NCI-H1436 (cell line): ENCODE measurements at regions not wholly inside any gene's neighbourhood (a gene's known extent, or its start where the extent isn't known, plus 50 kb on each side); places are given as distances from the start of the nearest gene placed in this dataset.
"Not testable (repeated sequence)": the region's sequence is repeated elsewhere in the genome, so short reads cannot be mapped to it uniquely, and the experiment has no call there.

Experiments used
- DNase-seq: peaks from one replicate; lab custom pipeline; 2025; lab: John Stamatoyannopoulos, UW

DNA sequence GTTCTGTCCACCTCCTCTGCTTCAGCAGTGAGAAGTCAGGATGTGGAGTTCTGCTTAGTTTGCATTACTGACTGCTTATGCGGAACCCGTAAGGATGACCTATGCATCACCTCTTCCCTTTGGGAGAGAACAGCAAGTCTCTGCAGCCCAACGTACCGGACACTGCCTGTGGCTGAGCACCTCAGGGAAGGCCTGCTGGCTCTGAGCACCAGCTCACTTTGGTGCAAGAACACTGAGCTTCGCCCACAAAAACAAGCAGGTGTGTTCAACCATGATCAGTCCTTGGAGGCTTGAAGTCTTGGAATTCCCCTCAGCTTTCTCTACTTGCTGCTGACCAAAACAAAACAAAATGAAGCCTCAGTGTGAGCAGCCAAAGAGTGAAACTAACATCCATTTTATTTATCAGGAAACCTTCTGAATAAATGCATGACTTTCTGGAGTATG is 52.7 kb upstream of the NCK2 start:
- DNase-seq: no peak

DNA sequence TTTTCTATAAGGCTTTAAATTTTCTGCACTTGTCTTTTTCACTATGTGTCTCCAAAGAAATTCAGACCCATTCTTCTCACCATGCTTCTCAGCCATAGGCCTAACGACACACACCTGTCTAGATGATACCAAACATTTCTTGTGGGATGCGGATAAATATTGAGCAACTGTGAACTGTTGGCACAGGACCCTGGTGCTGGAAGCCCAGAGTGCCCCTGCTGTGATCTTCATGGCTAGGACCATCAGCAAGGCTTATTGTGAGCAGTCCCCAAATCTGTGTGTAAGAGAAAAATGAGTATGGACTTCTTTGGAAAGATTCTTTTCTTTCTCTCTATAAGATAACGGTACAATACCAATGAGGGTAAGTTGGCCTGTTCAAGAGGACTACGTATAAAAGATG is 54.1 kb upstream of the NCK2 start:
- DNase-seq: no peak

DNA sequence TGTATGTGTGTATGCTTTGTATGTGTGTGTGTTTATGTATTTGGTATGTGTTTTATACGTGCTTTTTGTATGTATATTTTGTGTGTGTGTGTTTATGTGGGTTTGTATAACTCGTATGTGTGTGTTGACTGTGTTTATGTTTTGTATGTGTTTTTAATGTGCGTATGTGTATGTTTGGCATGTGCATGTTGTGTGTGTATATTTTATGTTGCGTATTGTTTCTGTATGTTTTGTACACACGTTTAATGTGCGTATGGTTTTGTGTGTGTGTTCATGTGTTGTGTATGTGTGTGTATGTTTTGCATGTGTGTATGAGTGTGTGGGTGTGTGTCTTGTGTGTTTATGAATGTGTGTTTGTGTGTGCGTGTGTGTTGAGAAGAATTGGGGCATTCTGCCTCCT is 55.2 kb upstream of the NCK2 start:
- no peak for DNase-seq

DNA sequence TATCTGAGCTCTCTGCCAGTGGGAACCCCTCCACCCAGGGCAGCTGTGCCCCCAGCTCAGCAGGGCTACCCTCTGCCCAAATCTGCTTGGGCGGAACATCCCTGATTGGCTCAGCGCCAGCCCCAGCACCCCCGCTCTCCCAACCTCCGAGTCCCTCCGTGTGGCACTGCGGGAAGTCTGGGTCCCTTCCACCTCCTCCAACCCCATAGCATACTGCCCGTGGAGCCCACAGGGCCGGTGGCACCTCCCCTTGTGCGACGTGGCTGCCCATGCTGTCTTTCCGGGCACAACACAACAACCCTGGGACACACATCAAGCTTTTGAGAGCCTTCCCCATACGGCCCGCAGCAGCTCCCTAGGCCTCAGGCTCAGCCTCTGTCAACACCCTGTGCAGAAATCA is 55.8 kb upstream of the NCK2 start:
- no peak for DNase-seq

DNA sequence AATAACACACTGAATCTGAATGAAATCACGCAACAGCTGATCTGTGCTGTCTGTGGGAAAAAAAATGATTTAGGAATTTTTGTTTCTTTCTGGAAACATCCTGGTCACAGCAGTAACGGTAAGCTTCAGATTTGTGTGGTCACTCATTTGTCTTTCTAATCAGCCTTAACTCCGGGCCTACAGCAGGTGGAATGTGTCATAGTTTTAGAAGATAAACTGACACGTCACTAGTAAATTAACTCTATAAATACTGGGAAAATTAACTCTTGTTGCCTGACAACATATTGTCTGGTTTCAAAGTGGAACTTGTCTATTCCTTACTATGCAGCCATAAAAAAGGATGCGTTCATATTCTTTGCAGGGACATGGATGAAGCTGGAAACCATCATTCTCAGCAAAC is 58.1 kb upstream of the NCK2 start:
- no peak for DNase-seq

DNA sequence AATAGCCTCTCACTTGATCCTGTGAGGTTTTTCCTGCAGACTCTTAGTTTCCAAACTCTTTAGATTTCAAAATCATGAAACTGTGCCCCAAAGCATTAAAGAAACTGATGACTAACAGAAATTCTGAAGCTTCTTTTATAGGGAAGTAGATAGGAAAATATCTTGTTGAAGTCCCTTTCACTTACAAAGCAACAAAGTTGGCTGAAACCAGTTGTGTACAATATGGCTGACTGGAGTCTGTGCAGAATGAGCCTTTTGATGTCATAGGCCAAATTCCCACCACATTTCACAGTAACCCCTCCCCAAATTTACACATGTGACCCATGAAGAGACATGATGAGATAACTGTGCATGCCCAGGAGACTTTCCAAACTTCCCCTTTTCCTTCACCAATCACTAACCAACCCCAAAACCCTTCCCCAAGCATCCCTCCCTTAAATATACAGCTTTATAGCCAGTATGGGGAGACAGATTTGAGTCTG is 61.7 kb upstream of the NCK2 start:
- no peak for DNase-seq

DNA sequence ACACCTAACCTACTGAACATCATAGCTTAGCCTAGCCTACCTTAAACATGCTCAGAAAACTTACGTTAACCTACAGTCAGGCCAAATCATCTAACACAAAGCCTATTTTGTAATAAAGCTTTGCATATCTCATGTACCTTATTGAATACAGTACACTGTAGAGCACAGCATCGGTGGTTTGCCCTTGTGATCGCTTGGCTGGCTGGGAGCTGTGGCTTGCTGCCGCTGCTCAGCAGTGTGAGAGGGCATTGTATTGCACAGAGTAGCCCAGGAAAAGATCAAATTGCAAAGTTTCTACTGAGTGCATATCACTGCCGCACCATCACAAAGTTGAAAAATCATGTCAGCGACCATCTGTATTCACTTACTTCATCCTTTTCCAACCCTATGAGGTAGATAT is 62.3 kb upstream of the NCK2 start:
- DNase-seq: no peak

DNA sequence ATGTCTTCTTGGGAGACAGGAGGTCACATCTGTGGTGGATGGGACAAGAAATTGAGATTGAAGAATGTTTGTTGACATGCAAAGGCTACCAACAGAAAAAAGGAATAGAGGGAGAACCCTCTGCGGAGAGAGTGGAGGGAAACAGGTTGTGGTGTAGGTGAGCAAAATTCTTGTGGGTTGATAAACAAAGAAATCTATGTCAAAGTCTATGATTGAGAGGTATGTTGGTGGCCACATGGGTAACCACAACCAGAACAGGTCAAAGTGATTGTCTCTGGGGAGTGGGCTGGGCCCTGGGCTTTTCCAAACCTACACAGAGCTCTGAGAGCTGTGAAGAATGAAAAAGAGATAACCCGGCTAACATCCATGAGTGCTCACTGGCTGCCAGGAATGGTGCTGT is 62.8 kb upstream of the NCK2 start:
- DNase-seq: no peak

DNA sequence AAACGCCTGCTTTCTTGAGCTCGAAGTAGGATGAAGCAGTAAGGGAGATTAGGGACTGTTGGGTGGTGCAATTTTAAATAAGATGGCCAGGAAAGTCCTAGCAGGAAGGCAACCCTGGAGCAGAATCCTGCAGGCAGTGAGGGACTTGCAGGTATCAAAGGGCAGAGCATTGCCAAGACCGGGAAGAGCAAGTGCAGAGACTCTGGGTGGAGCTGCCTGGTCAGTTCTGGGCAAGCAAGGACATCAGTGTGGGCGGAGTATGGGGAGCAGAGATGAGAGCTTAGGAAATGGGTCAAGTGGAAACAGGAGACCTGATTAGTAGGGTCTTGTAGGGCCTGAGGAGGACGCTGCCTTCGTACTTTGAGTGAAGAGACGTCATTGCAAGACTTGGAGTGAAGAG is 64.4 kb upstream of the NCK2 start:
- no peak for DNase-seq

DNA sequence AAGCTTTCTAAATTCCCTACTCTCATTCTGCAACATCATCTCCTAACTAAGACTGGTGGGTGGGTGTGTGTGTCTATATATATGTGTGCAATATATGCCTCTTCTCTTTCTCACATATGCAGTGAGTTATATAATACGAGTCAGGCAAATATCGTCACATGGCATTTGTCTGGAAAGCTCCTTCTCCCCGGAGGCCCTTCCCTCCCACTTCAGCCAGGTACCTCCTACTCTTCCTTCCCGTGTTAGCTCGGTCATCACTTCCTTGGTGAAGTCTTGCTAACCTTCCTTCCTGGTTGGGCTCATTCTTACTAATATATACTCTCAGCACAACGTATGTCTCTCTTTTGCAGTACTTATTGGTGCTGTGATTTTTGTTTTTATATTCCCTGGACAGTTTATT is 66.4 kb upstream of the NCK2 start:
- DNase-seq: no peak

DNA sequence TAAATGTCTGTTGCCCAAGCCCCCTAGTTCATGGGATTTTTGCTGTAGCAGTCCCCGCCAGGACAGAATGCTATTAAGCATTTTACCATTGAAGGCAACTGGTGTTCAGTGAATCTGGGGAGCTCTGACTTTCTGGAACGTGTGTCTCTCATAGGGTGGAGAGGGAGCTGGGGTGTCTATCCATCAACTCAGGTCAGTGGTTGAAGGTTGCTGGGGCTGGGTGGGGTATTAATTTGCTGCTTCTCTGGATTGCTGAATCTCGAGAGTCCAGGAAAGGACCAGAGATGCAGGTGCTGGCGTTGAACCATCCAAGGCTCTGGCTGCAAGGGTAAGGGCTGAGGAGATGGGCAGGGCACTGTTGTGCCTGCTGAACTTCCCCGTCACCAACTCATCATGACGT is 66.8 kb upstream of the NCK2 start:
- DNase-seq: no peak

DNA sequence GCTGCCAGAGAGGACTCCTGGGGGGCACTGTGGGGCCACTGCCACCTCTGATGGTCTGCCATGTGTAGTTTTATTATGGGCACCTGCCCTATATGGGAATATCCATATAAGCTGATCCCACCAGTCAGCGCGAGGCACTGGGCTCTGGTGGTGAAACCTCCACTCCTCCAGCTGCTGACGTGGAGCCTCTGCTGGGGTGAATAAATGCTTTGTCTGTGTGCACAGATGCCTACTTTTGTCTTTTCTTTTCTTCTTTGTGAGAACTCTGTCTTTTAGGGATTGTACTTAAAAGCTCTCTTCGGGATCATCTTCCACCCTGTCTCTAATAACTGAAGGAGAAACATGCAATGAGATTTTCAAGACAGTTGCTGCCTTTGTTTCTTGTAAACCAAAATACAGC is 68.9 kb upstream of the NCK2 start:
- no peak for DNase-seq

DNA sequence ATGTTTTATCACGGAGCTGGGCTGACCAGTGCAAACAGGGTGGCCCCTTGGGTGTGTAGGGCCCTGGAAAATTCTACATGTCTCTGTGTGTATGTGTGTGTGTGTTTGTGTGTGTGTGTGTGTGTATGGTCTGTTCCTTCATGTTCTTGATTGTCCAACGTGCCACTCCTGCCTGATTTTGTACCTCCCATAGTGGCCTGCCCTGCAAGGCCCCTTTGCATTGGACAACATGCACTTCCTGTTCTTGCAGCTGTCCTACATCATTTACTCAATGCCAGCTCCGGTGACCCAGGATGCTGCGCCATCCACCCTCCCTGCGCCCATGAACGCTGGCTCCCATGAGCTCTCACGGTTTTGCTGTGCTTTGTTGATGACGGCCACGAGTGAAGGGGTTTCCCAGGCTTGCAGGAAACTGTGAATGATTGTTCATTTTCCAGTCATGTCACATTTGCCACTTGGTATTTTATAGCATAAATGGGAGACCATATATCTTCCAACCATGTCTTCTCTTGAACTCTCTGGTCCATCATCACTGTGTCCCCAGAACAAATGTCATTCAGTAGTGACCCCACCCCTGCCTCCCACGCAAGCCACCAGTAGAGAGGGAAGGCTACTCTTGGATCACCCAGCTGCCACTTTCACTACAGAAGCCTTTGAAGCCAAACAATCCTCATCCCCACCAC is 69.7 kb upstream of the NCK2 start:
- no peak for DNase-seq

DNA sequence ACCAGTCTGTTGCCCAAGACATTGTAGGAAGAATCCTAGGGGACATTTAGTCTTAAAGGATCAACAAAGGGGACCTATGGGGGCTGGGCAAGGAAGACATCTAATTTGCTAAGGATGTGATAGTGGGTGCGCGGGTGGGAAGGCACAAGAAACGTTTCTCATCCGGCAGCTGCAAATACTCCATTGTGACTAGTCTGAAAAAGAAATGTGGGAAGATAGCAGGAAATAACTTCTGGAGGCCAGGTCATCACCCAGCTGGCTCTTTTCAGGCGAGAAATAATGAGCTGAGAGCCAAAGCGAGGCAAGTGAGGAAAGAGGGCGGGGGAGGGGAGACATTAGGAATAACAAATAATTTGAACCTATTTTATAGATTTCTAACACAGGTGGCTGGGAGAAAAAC is 70.3 kb upstream of the NCK2 start:
- no peak for DNase-seq

DNA sequence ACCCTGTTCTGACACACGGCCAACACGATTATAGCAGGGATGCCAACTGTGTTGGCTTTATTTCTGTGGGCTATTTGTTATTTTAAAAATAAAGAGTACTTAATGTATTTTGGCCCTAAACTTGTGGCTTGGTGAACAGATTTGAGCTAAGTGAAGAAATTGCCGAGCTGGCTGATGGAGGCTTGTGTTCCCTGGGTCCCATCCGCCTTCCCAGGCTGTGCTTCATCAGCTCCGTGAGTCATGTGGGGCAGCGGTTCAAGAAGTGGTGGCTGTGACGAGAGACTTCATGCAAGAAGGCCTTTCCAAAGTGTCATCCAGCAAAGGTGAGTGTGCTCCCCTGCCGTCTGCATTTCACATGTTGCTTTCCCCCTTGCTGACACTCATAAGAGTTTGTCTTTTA is 73.6 kb upstream of the NCK2 start:
- DNase-seq: no peak

DNA sequence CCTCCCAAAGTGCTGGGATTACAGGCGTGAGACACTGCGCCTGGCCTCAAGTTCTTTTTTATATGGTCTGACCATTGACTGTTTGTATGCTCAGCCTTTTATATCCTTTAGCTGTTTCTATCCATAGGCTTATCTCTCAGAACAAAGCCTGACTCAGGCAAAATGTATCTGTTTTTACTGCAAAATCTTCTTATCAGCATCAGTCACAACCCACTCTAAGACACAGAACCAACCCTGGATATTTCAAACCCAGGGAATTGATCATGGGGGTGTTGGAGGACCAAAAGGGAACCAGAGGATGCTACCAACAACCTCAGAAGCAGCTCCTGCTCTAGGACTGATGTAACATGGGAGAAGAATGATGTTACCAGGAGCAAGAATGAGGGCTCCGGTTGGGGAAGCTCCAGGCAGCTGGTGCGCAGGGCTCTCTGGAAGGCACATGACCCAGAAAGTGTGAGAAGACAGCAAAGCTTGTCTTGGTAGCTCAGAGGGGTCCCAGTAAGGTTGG is 75.3 kb upstream of the NCK2 start:
- DNase-seq: no peak

DNA sequence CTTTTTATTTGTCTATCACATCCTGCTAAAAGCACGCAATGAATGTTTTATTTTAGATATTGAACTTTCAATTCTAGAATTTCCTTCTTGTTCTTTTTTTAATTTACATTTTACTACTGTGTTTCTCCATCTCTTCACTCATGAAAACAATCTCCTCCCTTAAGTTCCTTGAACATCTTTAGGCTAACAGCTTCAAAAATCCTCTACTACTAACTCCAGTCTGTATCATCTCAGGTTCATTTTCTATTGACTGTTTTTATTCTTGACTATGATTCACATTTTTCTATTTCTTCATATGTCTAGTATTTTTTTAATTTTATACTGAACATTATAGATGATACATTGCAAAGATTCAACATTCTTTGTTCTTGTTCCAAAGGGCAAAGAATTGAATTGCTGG is 79.2 kb upstream of the NCK2 start:
- DNase-seq: no peak

DNA sequence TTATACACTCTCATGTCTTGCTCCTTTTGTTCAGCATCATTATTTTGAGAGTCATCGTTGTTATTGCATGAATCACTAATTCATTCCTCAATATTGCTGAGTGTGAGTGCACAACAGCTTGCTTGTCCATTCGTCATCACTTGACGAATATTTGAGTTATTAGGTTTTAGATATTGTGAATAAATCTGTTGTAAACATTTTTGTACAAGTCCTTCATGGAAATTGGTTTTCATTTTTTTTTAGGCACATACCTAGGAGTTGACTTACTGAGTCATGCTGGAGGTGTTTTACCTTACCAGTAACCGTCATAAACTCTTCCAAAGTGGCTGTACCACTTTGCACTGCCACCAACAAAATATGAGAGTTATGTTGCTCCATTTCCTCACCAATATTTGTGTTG is 84.2 kb upstream of the NCK2 start:
- DNase-seq: no peak

DNA sequence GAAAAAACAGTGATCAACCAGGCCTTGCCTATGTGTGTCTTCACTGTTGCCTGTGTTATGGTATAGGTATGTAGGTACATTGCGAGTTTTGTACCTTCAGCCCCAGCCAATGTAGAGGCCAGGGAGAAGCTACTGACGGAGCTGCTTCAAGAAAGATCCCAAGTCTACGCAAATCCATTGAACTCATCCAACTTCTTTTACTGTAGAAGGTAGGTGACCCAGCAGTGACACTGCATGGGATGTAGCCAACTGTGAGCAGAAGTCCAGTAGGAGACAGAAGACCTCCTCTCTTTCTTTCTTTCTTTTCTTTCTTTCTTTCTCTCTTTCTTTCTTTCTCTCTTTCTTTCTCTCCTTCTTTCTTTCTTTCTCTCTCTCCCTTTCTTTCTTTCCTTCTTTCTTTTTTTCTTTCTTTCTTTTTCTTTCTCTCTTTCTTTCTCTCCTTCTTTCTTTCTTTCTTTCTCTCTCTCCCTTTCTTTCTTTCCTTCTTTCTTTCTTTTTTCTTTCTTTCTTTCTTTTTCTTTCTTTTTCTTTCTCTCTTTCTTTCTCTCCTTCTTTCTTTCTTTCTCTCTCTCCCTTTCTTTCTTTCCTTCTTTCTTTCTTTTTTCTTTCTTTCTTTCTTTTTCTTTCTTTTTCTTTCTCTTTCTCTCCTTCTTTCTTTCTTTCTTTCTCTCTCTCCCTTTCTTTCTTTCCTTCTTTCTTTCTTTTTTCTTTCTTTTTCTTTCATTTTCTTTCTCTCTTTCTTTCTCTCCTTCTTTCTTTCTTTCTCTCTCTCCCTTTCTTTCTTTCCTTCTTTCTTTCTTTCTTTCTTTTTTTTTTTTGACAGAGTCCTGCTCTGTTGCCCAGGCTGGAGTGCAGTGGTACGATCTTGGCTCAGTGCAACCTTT is 88.7 kb upstream of the NCK2 start:
- DNase-seq: not testable (repeated sequence)

DNA sequence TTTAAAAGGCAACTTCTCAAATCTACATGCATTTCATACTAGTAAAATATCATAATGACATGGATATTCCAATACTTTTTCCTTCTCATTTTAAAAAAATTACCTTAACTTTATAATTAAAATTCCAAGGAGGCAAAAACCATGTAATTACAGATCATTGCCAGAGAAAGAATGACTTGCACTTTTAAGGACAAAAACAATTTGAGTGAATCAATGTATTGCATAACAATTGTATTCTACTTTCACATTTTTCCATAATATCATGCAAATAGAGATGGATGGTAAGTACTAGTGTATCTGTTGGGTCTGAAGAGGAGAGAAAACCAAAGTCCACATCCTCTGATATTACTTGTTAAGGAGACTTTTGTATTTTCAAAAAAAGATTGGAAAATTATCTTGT is 89.5 kb upstream of the NCK2 start:
- DNase-seq: no peak

DNA sequence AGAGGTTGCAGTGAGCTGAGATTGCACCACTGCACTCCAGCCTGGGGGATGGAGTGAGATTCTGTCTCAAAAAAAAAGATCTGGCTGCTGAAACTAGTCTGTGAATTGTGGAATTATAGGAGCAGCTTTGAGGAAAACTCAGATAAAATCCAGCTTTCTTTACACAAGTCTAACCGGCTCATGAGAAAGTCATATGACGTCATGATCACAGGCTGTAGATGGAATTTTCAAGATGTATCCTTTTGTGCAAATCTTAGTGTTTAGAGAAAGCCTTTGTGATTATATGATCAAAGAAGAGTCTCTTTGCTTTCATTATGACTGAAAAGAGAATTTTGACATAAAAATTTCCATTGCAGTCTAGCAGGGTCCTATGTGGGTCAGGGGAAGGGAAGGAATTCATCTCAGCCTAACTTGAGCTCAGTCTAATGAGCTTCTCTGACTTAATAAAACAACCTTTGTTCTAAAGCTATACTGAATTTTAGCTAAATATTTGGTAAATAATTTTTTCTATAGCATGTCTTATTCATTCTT is 90.2 kb upstream of the NCK2 start:
- no peak for DNase-seq

DNA sequence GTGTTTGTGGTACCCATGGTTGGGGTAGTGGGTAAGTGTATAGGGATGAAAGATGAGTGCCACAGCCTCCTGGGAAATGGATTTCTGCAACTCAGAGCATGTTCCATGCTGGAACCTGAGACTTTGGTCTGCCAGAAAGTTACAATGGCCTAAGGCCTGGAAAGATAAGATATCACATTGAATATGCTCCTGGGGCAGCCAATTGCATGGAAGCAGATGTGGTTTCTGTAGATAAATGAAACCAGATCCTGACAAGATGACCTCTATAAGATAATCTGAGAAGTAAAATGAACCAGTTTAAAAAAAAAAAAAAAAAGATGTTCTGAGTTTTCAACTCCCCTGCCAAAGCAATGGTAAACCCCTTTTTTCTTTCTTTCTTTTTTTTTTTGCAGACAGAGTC is 91.4 kb upstream of the NCK2 start:
- no peak for DNase-seq
